ENCODE measurements at regions not wholly inside any gene's neighbourhood (a gene's known extent, or its start where the extent isn't known, plus 50 kb on each side); places are given as distances from the start of the nearest gene placed in this dataset.

GRCh38 chr22:49616356-49617231 lies 211.1 kb downstream of the BRD1 start:
- Histone ChIP-seq H3K27me3 (ENCODE audit: low read length) (peaks cover 74% of the 10 kb centered on the region), H3K9ac (ENCODE audit: low read length) (no peak overlapping the region), H3K9me3 (ENCODE audit: low read length) (no peaks in the 10 kb centered on the region), H3K36me3 (ENCODE audit: low read depth, low read length) (no peaks in the 10 kb centered on the region), H3K9me2 (replicated peaks; ENCODE audit: low read length) (no peaks in the 10 kb centered on the region), H3F3A (ENCODE audit: low read length, unreplicated experiment) (no peaks in the 10 kb centered on the region), H3K4me3 (ENCODE audit: low read length) (no peak overlapping the region), H3K27ac (ENCODE audit: low read length) (no peak overlapping the region), H3K4me1 (ENCODE audit: insufficient read depth, low read length) (no peaks in the 10 kb centered on the region), H4K20me1 (ENCODE audit: low read length) (no peaks in the 10 kb centered on the region), H2AFZ (ENCODE audit: low read length) (no peak overlapping the region), H3K4me2 (ENCODE audit: low read length) (no peak overlapping the region), H3K79me2 (ENCODE audit: low read length) (no peaks in the 10 kb centered on the region)
- ATAC-seq (no peak), DNase-seq (no peak)
- BruUV-seq (replicated peaks) = no TSS peak
- TF ChIP-seq CTCF (conservative IDR thresholded peaks at IDR 0.05; ENCODE audit: low read depth, low read length) (no peak), EZH2 (IDR thresholded peaks at IDR 0.05; ENCODE audit: low read length, unreplicated experiment) (no peak), EZH2phosphoT487 (IDR thresholded peaks at IDR 0.05; ENCODE audit: borderline replicate concordance, low read length) (no peak)
- CTCF ChIA-PET = no interaction called here
- POLR2A ChIA-PET (ENCODE audit: unreplicated experiment) = no interaction called here
- intact Hi-C loops (cut with micrococcal nuclease) = no loop called here

GRCh38 chr22:49614966-49615965 lies 212.4 kb downstream of the BRD1 start:
- Histone ChIP-seq H3K9me3 (ENCODE audit: low read length) (no peaks in the 10 kb centered on the region), H3K79me2 (ENCODE audit: low read length) (no peaks in the 10 kb centered on the region), H3K4me1 (ENCODE audit: insufficient read depth, low read length) (no peaks in the 10 kb centered on the region), H4K20me1 (ENCODE audit: low read length) (no peaks in the 10 kb centered on the region), H3K27me3 (ENCODE audit: low read length) (peaks cover 61% of the 10 kb centered on the region), H2AFZ (ENCODE audit: low read length) (no peak overlapping the region), H3K4me3 (ENCODE audit: low read length) (no peak overlapping the region), H3K9me2 (replicated peaks; ENCODE audit: low read length) (no peaks in the 10 kb centered on the region), H3K9ac (ENCODE audit: low read length) (no peak overlapping the region), H3F3A (ENCODE audit: low read length, unreplicated experiment) (no peaks in the 10 kb centered on the region), H3K27ac (ENCODE audit: low read length) (no peak overlapping the region), H3K36me3 (ENCODE audit: low read depth, low read length) (no peaks in the 10 kb centered on the region), H3K4me2 (ENCODE audit: low read length) (no peak overlapping the region)
- TF ChIP-seq EZH2 (IDR thresholded peaks at IDR 0.05; ENCODE audit: low read length, unreplicated experiment) (no peak), CTCF (conservative IDR thresholded peaks at IDR 0.05; ENCODE audit: low read depth, low read length) (no peak), EZH2phosphoT487 (IDR thresholded peaks at IDR 0.05; ENCODE audit: borderline replicate concordance, low read length) (no peak)
- CTCF ChIA-PET = no interaction called here
- no peak for DNase-seq
- intact Hi-C loops (cut with micrococcal nuclease) = no loop called here
- BruUV-seq (replicated peaks) = no TSS peak
- POLR2A ChIA-PET (ENCODE audit: unreplicated experiment) = no interaction called here
- no peak for ATAC-seq

Measured in PC-3 (cell line).